Lower leg skin (tissue), 4 donors: ENCODE measurements at regions not wholly inside any gene's neighbourhood (a gene's known extent, or its start where the extent isn't known, plus 50 kb on each side); places are given as distances from the start of the nearest gene placed in this dataset.

ENCODE experiments used
- DNase-seq, 2 donors: peaks; one replicate each; pipeline ENCODE4 v3.0.0-alpha.2; 2019; ENCODE audit warnings: low spot score in 2 of 2
- H3K4me3 ChIP-seq: fragments of 200-600 bp; sonication (generic); 2 replicates; pipeline ENCODE4 v1.5.1; 2017; ENCODE audit warnings: mild to moderate bottlenecking, low read depth; ENCODE audit not compliant: poor library complexity, severe bottlenecking
- POLR2A ChIP-seq, 2 donors: fragments of 450-650 bp; IDR thresholded peaks; one replicate each; pipeline ENCODE4 v1.6.1; 2016 to 2017; ENCODE audit warnings: antibody characterized with exemption in 2 of 2, mild to moderate bottlenecking in 1 of 2, moderate library complexity in 1 of 2
- WGBS, 2 donors: methylation state at CpG; one replicate each; pipeline ENCODE4 v1.1.5; 2018; 5-methylcytosine and 5-hydroxymethylcytosine counted together
- intact Hi-C: fragments of 100-400 bp; cut with DNase I; formaldehyde crosslinking; loops from one replicate; pipeline ENCODE4 v1.15.0; 2023; ENCODE audit warnings: low total_unique reads
- TF ChIP-seq, protein P1 (sequence below), 3 donors: fragments of 450-650 bp; IDR thresholded peaks; one replicate each; pipeline ENCODE4 v1.5.1; 2016; ENCODE audit warnings: antibody characterized with exemption in 3 of 3, mild to moderate bottlenecking in 3 of 3, moderate library complexity in 2 of 3

DNA sequence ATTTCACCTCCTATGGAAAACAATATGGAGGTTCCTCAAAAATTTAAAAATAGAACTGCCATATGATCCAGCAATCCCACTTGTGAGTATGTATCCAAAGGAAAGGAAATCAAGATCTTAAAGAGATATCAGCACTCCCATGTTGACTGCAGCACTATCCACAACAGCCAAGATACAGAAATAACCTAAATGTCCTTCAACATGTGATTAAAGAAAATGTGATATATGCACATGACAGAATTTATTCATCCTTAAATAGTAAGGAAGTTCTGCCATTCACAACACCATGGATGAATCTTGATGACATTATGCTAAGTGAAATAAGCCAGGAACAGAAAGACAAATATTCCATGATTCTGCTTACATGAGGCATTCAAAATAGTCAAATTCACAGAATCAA, 303.6 kb upstream of the LRRN1 start:
- H3K4me3 ChIP-seq: no peak overlapping the region
- intact Hi-C loops: no loop called here
- TF ChIP-seq POLR2A (IDR thresholded peaks at IDR 0.05): no peak
- TF ChIP-seq, protein P1, sequence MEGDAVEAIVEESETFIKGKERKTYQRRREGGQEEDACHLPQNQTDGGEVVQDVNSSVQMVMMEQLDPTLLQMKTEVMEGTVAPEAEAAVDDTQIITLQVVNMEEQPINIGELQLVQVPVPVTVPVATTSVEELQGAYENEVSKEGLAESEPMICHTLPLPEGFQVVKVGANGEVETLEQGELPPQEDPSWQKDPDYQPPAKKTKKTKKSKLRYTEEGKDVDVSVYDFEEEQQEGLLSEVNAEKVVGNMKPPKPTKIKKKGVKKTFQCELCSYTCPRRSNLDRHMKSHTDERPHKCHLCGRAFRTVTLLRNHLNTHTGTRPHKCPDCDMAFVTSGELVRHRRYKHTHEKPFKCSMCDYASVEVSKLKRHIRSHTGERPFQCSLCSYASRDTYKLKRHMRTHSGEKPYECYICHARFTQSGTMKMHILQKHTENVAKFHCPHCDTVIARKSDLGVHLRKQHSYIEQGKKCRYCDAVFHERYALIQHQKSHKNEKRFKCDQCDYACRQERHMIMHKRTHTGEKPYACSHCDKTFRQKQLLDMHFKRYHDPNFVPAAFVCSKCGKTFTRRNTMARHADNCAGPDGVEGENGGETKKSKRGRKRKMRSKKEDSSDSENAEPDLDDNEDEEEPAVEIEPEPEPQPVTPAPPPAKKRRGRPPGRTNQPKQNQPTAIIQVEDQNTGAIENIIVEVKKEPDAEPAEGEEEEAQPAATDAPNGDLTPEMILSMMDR (IDR thresholded peaks at IDR 0.05): no peak
- no peak for DNase-seq

DNA sequence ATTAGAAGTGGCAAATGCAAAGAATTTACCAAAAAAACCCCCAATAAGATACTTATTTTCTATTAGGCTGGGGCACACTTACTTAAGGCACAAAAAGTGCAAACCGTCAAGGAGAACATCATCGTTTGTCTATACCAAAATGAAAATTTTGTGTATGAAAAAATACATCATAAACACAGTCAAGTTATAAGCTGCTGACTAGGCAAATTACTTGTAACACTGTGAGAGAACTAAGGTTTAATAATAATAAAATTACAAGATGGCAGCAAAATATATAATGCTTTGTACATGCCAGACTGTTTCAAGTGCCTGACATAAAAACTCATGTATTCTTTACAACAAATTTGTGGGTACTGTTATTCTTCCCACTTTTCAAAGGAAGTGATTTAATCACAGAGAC, 297.2 kb upstream of the CRBN start:
- DNase-seq: no peak
- no peak for TF ChIP-seq POLR2A (IDR thresholded peaks at IDR 0.05)
- no peak overlapping the region for H3K4me3 ChIP-seq
- 91 to 95% methylated on average over 2 of the region's 2 CpGs for WGBS, 2 donors
- intact Hi-C loops: no loop called here

DNA sequence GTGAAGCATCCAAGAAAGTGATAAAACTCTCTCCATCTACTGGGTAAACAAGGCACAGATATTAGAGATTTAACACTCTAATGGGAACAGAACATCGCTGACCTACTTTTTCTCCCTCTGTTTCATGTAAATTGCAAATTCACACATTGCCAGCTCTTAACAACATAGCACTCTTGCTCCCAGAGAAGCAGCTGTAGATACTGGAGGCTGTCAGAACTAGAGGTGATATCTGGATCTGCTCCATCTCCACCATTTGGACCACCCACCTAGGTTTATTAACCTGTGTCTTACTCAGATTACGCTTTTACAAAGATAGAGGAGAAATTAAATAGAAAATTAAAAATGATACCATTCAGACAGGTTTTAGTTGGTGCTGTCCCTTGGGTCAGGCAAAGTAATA, 289.1 kb upstream of the CRBN start:
- TF ChIP-seq, protein P1 (IDR thresholded peaks at IDR 0.05): no peak
- no peak for TF ChIP-seq POLR2A (IDR thresholded peaks at IDR 0.05)
- intact Hi-C loops: no loop called here
- 91 to 93% methylated on average over 2 of the region's 2 CpGs for WGBS, 2 donors
- no peak for DNase-seq
- no peak overlapping the region for H3K4me3 ChIP-seq

DNA sequence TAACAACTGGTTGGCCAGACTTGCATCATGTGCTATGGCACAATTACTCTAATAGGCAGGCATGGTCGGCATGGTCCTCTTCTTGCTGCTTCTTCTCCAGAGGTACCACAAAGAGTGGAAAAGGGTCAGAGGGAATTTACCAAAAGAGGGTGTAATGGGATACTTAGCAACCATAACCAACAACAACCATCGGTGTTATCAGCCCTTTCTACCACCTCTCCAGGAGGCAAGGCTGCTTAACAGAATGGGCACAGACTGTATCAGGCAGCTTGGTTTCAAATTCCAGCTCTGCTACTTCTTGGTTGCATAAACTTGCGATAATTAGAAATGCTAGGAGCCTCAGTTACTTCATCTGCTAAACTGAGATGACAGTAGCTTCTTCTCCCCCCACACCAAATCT, 284.6 kb upstream of the CRBN start:
- DNase-seq: no peak
- no peak overlapping the region for H3K4me3 ChIP-seq
- 78 to 86% methylated on average over 3 of the region's 3 CpGs for WGBS, 2 donors
- intact Hi-C loops: no loop called here
- TF ChIP-seq, protein P1 (IDR thresholded peaks at IDR 0.05): no peak
- TF ChIP-seq POLR2A (IDR thresholded peaks at IDR 0.05): no peak

DNA sequence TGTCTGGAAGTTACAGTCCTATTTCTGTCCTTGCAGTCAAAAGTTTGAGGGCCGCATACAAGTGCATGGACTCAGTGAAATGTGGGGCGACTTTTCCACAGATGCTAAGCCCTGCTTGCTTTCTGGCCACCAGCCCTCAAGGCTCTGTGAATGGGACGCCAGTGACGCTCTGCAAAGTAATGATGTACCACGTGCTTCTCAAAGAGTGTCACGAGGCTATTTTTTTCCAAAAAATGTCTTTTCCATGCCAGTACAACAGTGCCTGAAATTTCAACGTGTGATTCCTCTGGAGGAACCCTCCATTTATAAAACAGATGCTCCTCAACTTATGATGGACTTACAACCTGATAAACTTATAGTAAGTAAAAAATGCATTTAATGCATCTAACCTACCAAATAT, 281.8 kb upstream of the CRBN start:
- intact Hi-C loops: no loop called here
- TF ChIP-seq, protein P1 (IDR thresholded peaks at IDR 0.05): no peak
- TF ChIP-seq POLR2A (IDR thresholded peaks at IDR 0.05): no peak
- DNase-seq: no peak
- 83 to 87% methylated on average over 7 of the region's 7 CpGs for WGBS, 2 donors
- no peak overlapping the region for H3K4me3 ChIP-seq

DNA sequence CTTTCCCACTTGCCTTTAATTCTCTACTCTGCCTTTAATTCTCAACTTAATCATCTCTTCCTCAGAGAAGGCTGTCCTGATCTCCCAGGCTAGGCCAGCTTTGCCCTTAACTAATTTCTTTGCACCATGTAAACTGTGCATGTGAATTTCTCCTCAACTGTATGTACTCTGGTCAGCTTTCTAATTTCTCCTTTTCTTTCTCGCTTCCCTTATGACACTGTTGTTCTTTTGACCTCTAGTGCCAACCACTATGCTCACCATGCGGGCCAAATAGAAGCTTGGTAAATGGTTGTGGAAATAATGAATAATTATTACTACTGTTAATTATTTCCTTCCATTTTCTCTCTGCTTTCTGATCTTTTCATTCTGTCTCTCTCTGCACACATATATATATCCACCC, 269.0 kb upstream of the CRBN start:
- WGBS, 2 donors: 89 to 92% methylated on average over 2 of the region's 2 CpGs
- no peak overlapping the region for H3K4me3 ChIP-seq
- no peak for DNase-seq
- TF ChIP-seq POLR2A (IDR thresholded peaks at IDR 0.05): no peak
- TF ChIP-seq, protein P1 (IDR thresholded peaks at IDR 0.05): no peak
- intact Hi-C loops: no loop called here
